IPS-20b (cell line): ENCODE measurements at regions not wholly inside any gene's neighbourhood (a gene's known extent, or its start where the extent isn't known, plus 50 kb on each side); places are given as distances from the start of the nearest gene placed in this dataset.

Source experiments
- H3K27ac ChIP-seq: one replicate; pipeline ENCODE4 v1.5.1; 2013; ENCODE audit warnings: low read length
- H3K27me3 ChIP-seq: 2 replicates; pipeline ENCODE4 v1.6.1; 2013; ENCODE audit warnings: mild to moderate bottlenecking, low read length, inconsistent platforms; ENCODE audit not compliant: insufficient read depth
- H3K36me3 ChIP-seq: 2 replicates; pipeline ENCODE4 v1.6.1; 2013; ENCODE audit warnings: low read depth, mild to moderate bottlenecking, inconsistent platforms, low read length, moderate library complexity; ENCODE audit not compliant: insufficient read depth
- H3K4me1 ChIP-seq: 2 replicates; pipeline ENCODE4 v1.6.1; 2013; ENCODE audit warnings: mild to moderate bottlenecking, control low read depth, inconsistent platforms, low read length, moderate library complexity; ENCODE audit not compliant: insufficient read depth
- H3K4me3 ChIP-seq: 2 replicates; pipeline ENCODE4 v1.5.1; 2013; ENCODE audit warnings: mild to moderate bottlenecking, low read length, inconsistent platforms
- H3K9ac ChIP-seq: 2 replicates; pipeline ENCODE4 v1.6.1; 2013; ENCODE audit warnings: low read depth, mild to moderate bottlenecking, inconsistent platforms, low read length, moderate library complexity
- H3K9me3 ChIP-seq: 2 replicates; pipeline ENCODE4 v1.6.1; 2013; ENCODE audit warnings: mild to moderate bottlenecking, low read depth, low read length, inconsistent platforms; ENCODE audit not compliant: insufficient read depth

- no peak overlapping the region for H3K27ac ChIP-seq
- H3K27me3 ChIP-seq, result no peaks in the 10 kb centered on the region
- H3K9ac ChIP-seq, result no peak overlapping the region
- H3K9me3 ChIP-seq, result no peaks in the 10 kb centered on the region
- H3K4me3 ChIP-seq, result no peak overlapping the region
- peaks cover 25% of the 10 kb centered on the region for H3K4me1 ChIP-seq
- H3K36me3 ChIP-seq, result no peaks in the 10 kb centered on the region
Measured at GRCh38 chr2:47241715-47242114, 65.4 kb upstream of the CALM2 start.

- Histone ChIP-seq H3K9ac (peak overlapping the region; percentile 57; the same call in 1 of the 2 replicates), H3K27ac (no peak overlapping the region), H3K4me1 (peaks cover 25% of the 10 kb centered on the region), H3K9me3 (no peaks in the 10 kb centered on the region), H3K4me3 (0 out of 2 replicates have a peak overlapping the region, but pooled peaks have one; percentile 24), H3K27me3 (no peaks in the 10 kb centered on the region), H3K36me3 (no peaks in the 10 kb centered on the region)
Measured at GRCh38 chr2:47239119-47239969, 63.0 kb upstream of the CALM2 start.

GRCh38 chr2:47238638-47239037, 62.3 kb upstream of the CALM2 start:
- peaks cover 25% of the 10 kb centered on the region for H3K4me1 ChIP-seq
- H3K4me3 ChIP-seq, result no peak overlapping the region

GRCh38 chr2:47237375-47238334, 61.3 kb upstream of the CALM2 start:
- Histone ChIP-seq H3K4me1 (peaks cover 25% of the 10 kb centered on the region), H3K9me3 (no peaks in the 10 kb centered on the region), H3K9ac (peak overlapping the region; percentile 54), H3K27ac (no peak overlapping the region), H3K4me3 (peak overlapping the region; percentile 36; the same call in 1 of the 2 replicates), H3K27me3 (no peaks in the 10 kb centered on the region), H3K36me3 (no peaks in the 10 kb centered on the region)

More at GRCh38 chr2:47238638-47239037, 62.3 kb upstream of the CALM2 start:
- Histone ChIP-seq H3K9ac (no peak overlapping the region; the same call in 1 of the 2 replicates), H3K27ac (no peak overlapping the region), H3K27me3 (no peaks in the 10 kb centered on the region), H3K9me3 (no peaks in the 10 kb centered on the region), H3K36me3 (no peaks in the 10 kb centered on the region)

GRCh38 chr2:47236503-47237215, 60.3 kb upstream of the CALM2 start:
- H3K9me3 ChIP-seq, result no peaks in the 10 kb centered on the region
- no peak overlapping the region for H3K4me3 ChIP-seq
- H3K36me3 ChIP-seq, result no peaks in the 10 kb centered on the region
- H3K27ac ChIP-seq, result no peak overlapping the region
- H3K9ac ChIP-seq, result no peak overlapping the region
- no peaks in the 10 kb centered on the region for H3K27me3 ChIP-seq
- peaks cover 25% of the 10 kb centered on the region for H3K4me1 ChIP-seq

GRCh38 chr2:47235132-47235531, 58.8 kb upstream of the CALM2 start:
- Histone ChIP-seq H3K9ac (no peak overlapping the region), H3K4me1 (peaks cover 25% of the 10 kb centered on the region), H3K27me3 (no peaks in the 10 kb centered on the region), H3K4me3 (no peak overlapping the region), H3K36me3 (no peaks in the 10 kb centered on the region), H3K27ac (no peak overlapping the region), H3K9me3 (no peaks in the 10 kb centered on the region)

GRCh38 chr2:47234456-47234855, 58.1 kb upstream of the CALM2 start:
- Histone ChIP-seq H3K27me3 (no peaks in the 10 kb centered on the region), H3K4me3 (no peak overlapping the region), H3K36me3 (no peaks in the 10 kb centered on the region), H3K4me1 (peaks cover 21% of the 10 kb centered on the region), H3K9ac (no peak overlapping the region), H3K27ac (no peak overlapping the region), H3K9me3 (no peaks in the 10 kb centered on the region)

- no peaks in the 10 kb centered on the region for H3K27me3 ChIP-seq
- no peak overlapping the region for H3K4me3 ChIP-seq
- H3K9ac ChIP-seq, result no peak overlapping the region
- H3K27ac ChIP-seq, result no peak overlapping the region
- no peaks in the 10 kb centered on the region for H3K36me3 ChIP-seq
- peaks cover 10% of the 10 kb centered on the region for H3K4me1 ChIP-seq
- H3K9me3 ChIP-seq, result no peaks in the 10 kb centered on the region
Measured at GRCh38 chr2:47232738-47233415, 56.6 kb upstream of the CALM2 start.

- Histone ChIP-seq H3K9ac (no peak overlapping the region), H3K4me1 (peaks cover 5% of the 10 kb centered on the region; the same call in 1 of the 2 replicates), H3K27me3 (no peaks in the 10 kb centered on the region), H3K9me3 (no peaks in the 10 kb centered on the region), H3K4me3 (no peak overlapping the region), H3K27ac (no peak overlapping the region), H3K36me3 (no peaks in the 10 kb centered on the region)
Measured at GRCh38 chr2:47230418-47230817, 54.1 kb upstream of the CALM2 start.

- H3K4me3 ChIP-seq, result no peak overlapping the region
- H3K27me3 ChIP-seq, result no peaks in the 10 kb centered on the region
- H3K9me3 ChIP-seq, result no peaks in the 10 kb centered on the region
- H3K36me3 ChIP-seq, result no peaks in the 10 kb centered on the region
- H3K27ac ChIP-seq, result no peak overlapping the region
- no peak overlapping the region for H3K9ac ChIP-seq
- H3K4me1 ChIP-seq, result peaks cover 5% of the 10 kb centered on the region; the same call in 1 of the 2 replicates
Measured at GRCh38 chr2:47227532-47228279, 51.4 kb upstream of the CALM2 start.
